Activated CD8-positive, alpha-beta T cell treated with anti-CD3 and anti-CD28 coated beads, Interleukin-2, amount 10 ng/mL, durations not matched to agents 7 days and 5 days (primary cell): ENCODE measurements at regions not wholly inside any gene's neighbourhood (a gene's known extent, or its start where the extent isn't known, plus 50 kb on each side); places are given as distances from the start of the nearest gene placed in this dataset.

Source experiments
- ATAC-seq: fragments of 150-1000 bp; cut with Tn5 transposase; one replicate; pipeline ENCODE4 v1.10.0; 2021; ENCODE audit warnings: moderate library complexity
- CTCF ChIA-PET: fragments of 350-600 bp; sonication (Branson Sonifier 250); formaldehyde crosslinking; loops from one replicate; lab custom pipeline; 2021; ENCODE audit warnings: antibody characterized with exemption; lab: Charles Lee
- POLR2A ChIA-PET: fragments of 350-600 bp; sonication (Branson Sonifier 250); formaldehyde crosslinking; loops from one replicate; lab custom pipeline; 2021; ENCODE audit warnings: antibody characterized with exemption; lab: Charles Lee
- DNase-seq: peaks from one replicate; pipeline ENCODE4 v3.0.0-alpha.2; 2020
- H3K27ac Mint-ChIP-seq: one replicate; pipeline ENCODE4 v1.8.0; 2021; ENCODE audit warnings: mild to moderate bottlenecking, mixed read lengths
- H3K27me3 Mint-ChIP-seq: one replicate; pipeline ENCODE4 v1.8.0; 2021; ENCODE audit warnings: low read depth, mixed read lengths
- H3K36me3 Mint-ChIP-seq: one replicate; pipeline ENCODE4 v1.8.0; 2021; ENCODE audit warnings: low read depth, mixed read lengths
- H3K4me1 Mint-ChIP-seq: one replicate; pipeline ENCODE4 v1.8.0; 2021; ENCODE audit warnings: low read depth, mixed read lengths
- H3K4me3 Mint-ChIP-seq: one replicate; pipeline ENCODE4 v1.8.0; 2021; ENCODE audit warnings: mild to moderate bottlenecking, mixed read lengths
- H3K9me3 Mint-ChIP-seq: one replicate; pipeline ENCODE4 v1.8.0; 2022; ENCODE audit warnings: mixed read lengths; ENCODE audit not compliant: insufficient read depth

- no peak overlapping the region for H3K27ac Mint-ChIP-seq
- ATAC-seq (no peak), DNase-seq (no peak)
- H3K4me1 Mint-ChIP-seq, result no peaks in the 10 kb centered on the region
- no peaks in the 10 kb centered on the region for H3K9me3 Mint-ChIP-seq
- ChIA-PET POLR2A (no interaction called here), CTCF (no interaction called here)
- no peaks in the 10 kb centered on the region for H3K36me3 Mint-ChIP-seq
- H3K27me3 Mint-ChIP-seq, result no peaks in the 10 kb centered on the region
- H3K4me3 Mint-ChIP-seq, result no peak overlapping the region
Measured at GRCh38 chr3:159517105-159517504, 471.5 kb upstream of the IL12A start.

GRCh38 chr3:159520638-159521037 lies 468.0 kb upstream of the IL12A start:
- Mint-ChIP-seq H3K36me3 (no peaks in the 10 kb centered on the region), H3K4me1 (no peaks in the 10 kb centered on the region), H3K9me3 (no peaks in the 10 kb centered on the region), H3K4me3 (no peak overlapping the region), H3K27ac (no peak overlapping the region), H3K27me3 (no peaks in the 10 kb centered on the region)
- DNase-seq (no peak), ATAC-seq (no peak)
- ChIA-PET POLR2A (no interaction called here), CTCF (no interaction called here)

GRCh38 chr3:159522276-159522675 lies 466.4 kb upstream of the IL12A start:
- H3K36me3 Mint-ChIP-seq, result no peaks in the 10 kb centered on the region
- H3K27me3 Mint-ChIP-seq, result no peaks in the 10 kb centered on the region
- CTCF ChIA-PET, result no interaction called here

GRCh38 chr3:159528251-159528895 lies 460.3 kb upstream of the IL12A start:
- POLR2A ChIA-PET, result no interaction called here
- no peaks in the 10 kb centered on the region for H3K36me3 Mint-ChIP-seq
- H3K4me3 Mint-ChIP-seq, result no peak overlapping the region
- ATAC-seq, result no peak
- H3K27ac Mint-ChIP-seq, result no peak overlapping the region
- no peaks in the 10 kb centered on the region for H3K27me3 Mint-ChIP-seq
- no peaks in the 10 kb centered on the region for H3K9me3 Mint-ChIP-seq
- no peak for DNase-seq
- H3K4me1 Mint-ChIP-seq, result no peaks in the 10 kb centered on the region
- CTCF ChIA-PET, result no interaction called here

More at GRCh38 chr3:159522276-159522675, 466.4 kb upstream of the IL12A start:
- H3K27ac Mint-ChIP-seq, result no peak overlapping the region
- DNase-seq (no peak), ATAC-seq (no peak)
- no peaks in the 10 kb centered on the region for H3K4me1 Mint-ChIP-seq
- no peak overlapping the region for H3K4me3 Mint-ChIP-seq
- H3K9me3 Mint-ChIP-seq, result no peaks in the 10 kb centered on the region
- POLR2A ChIA-PET, result no interaction called here

- H3K4me1 Mint-ChIP-seq, result no peaks in the 10 kb centered on the region
- no peak for DNase-seq
- H3K27ac Mint-ChIP-seq, result no peak overlapping the region
- no peak overlapping the region for H3K4me3 Mint-ChIP-seq
- H3K36me3 Mint-ChIP-seq, result no peaks in the 10 kb centered on the region
- ChIA-PET CTCF (no interaction called here), POLR2A (no interaction called here)
- H3K27me3 Mint-ChIP-seq, result no peaks in the 10 kb centered on the region
- ATAC-seq, result no peak
- no peaks in the 10 kb centered on the region for H3K9me3 Mint-ChIP-seq
Measured at GRCh38 chr3:159532577-159532976, 456.1 kb upstream of the IL12A start.

- no peaks in the 10 kb centered on the region for H3K36me3 Mint-ChIP-seq
- ChIA-PET CTCF (no interaction called here), POLR2A (no interaction called here)
- H3K27me3 Mint-ChIP-seq, result no peaks in the 10 kb centered on the region
- H3K4me1 Mint-ChIP-seq, result no peaks in the 10 kb centered on the region
- DNase-seq, result no peak
- no peaks in the 10 kb centered on the region for H3K9me3 Mint-ChIP-seq
- H3K4me3 Mint-ChIP-seq, result no peak overlapping the region
- no peak for ATAC-seq
- H3K27ac Mint-ChIP-seq, result no peak overlapping the region
Measured at GRCh38 chr3:159534496-159534895, 454.1 kb upstream of the IL12A start.

GRCh38 chr3:159536876-159537275 lies 451.8 kb upstream of the IL12A start:
- Mint-ChIP-seq H3K9me3 (no peaks in the 10 kb centered on the region), H3K4me3 (no peak overlapping the region), H3K27me3 (no peaks in the 10 kb centered on the region), H3K4me1 (no peaks in the 10 kb centered on the region), H3K27ac (no peak overlapping the region), H3K36me3 (no peaks in the 10 kb centered on the region)
- ChIA-PET CTCF (no interaction called here), POLR2A (no interaction called here)
- DNase-seq (no peak), ATAC-seq (no peak)

GRCh38 chr3:159538507-159538906 lies 450.1 kb upstream of the IL12A start:
- Mint-ChIP-seq H3K4me3 (no peak overlapping the region), H3K27me3 (no peaks in the 10 kb centered on the region), H3K27ac (no peak overlapping the region), H3K36me3 (no peaks in the 10 kb centered on the region), H3K9me3 (no peaks in the 10 kb centered on the region), H3K4me1 (no peaks in the 10 kb centered on the region)
- ChIA-PET CTCF (no interaction called here), POLR2A (no interaction called here)
- no peak for ATAC-seq
- DNase-seq, result no peak

- Mint-ChIP-seq H3K4me3 (no peak overlapping the region), H3K27me3 (no peaks in the 10 kb centered on the region), H3K36me3 (no peaks in the 10 kb centered on the region), H3K9me3 (no peaks in the 10 kb centered on the region), H3K4me1 (no peaks in the 10 kb centered on the region), H3K27ac (no peak overlapping the region)
- DNase-seq, result no peak
- ChIA-PET POLR2A (no interaction called here), CTCF (no interaction called here)
- no peak for ATAC-seq
Measured at GRCh38 chr3:159540882-159541495, 447.6 kb upstream of the IL12A start.

GRCh38 chr3:159548675-159549335 lies 439.8 kb upstream of the IL12A start:
- Mint-ChIP-seq H3K36me3 (no peaks in the 10 kb centered on the region), H3K9me3 (no peaks in the 10 kb centered on the region), H3K27me3 (no peaks in the 10 kb centered on the region), H3K27ac (no peak overlapping the region), H3K4me1 (no peaks in the 10 kb centered on the region), H3K4me3 (no peak overlapping the region)
- no peak for DNase-seq
- CTCF ChIA-PET, result no interaction called here
- POLR2A ChIA-PET, result no interaction called here
- ATAC-seq, result no peak

GRCh38 chr3:159555205-159555604 lies 433.4 kb upstream of the IL12A start:
- H3K4me1 Mint-ChIP-seq, result no peaks in the 10 kb centered on the region
- no peaks in the 10 kb centered on the region for H3K9me3 Mint-ChIP-seq
- ChIA-PET CTCF (no interaction called here), POLR2A (no interaction called here)
- H3K27me3 Mint-ChIP-seq, result no peaks in the 10 kb centered on the region
- H3K36me3 Mint-ChIP-seq, result no peaks in the 10 kb centered on the region
- H3K27ac Mint-ChIP-seq, result no peak overlapping the region
- DNase-seq, result no peak
- no peak overlapping the region for H3K4me3 Mint-ChIP-seq
- no peak for ATAC-seq

GRCh38 chr3:159559771-159560170 lies 428.9 kb upstream of the IL12A start:
- no peak for ATAC-seq
- Mint-ChIP-seq H3K27me3 (no peaks in the 10 kb centered on the region), H3K27ac (no peak overlapping the region), H3K36me3 (no peaks in the 10 kb centered on the region), H3K4me3 (no peak overlapping the region), H3K9me3 (no peaks in the 10 kb centered on the region), H3K4me1 (no peaks in the 10 kb centered on the region)
- DNase-seq, result no peak
- ChIA-PET CTCF (no interaction called here), POLR2A (no interaction called here)
